ENCODE measurements at regions not wholly inside any gene's neighbourhood (a gene's known extent, or its start where the extent isn't known, plus 50 kb on each side); places are given as distances from the start of the nearest gene placed in this dataset.
"Not testable (repeated sequence)": the region's sequence is repeated elsewhere in the genome, so short reads cannot be mapped to it uniquely, and the experiment has no call there.

DNA sequence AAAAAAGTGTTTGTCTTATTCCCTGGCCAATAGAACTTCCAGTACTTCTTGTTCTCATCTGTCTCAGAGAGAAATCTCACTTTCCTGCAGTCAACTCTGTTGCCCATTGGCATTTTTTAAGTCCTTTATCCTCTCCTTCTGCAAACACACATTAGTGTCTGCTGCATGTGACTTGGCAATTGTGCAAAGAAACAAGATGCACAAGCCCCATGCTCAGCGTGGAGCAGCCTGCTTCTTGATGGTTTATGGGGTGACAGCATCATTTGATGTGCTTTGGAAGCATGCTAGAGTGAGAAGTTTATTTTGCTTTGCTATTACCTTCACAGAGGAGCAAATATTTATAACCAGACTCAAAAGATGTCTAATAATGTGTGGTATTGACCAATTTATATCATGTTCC lies 238.2 kb downstream of the FAT3 start:
- intact Hi-C loops (cut with DNase I), result no loop called here
- DNase-seq, result no peak

DNA sequence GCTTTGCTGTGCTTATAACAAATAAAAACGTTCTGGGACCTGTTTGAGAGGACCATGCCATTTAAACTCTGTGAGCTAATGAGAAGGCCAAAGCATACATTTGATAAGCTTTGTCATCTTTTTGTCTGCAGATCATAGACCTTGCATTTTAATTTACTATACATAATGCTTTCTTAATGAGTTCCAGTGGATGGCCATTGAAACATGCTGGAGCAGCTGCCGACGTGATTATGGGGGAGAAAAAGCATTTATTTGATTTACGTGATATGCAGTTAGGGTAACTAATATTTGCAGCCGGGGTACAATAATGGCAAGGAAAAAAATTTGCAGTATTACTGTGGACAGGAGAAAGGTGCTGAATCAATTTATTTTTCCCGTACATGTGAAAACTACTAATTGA lies 240.2 kb downstream of the FAT3 start:
- no peak for DNase-seq
- intact Hi-C loops (cut with DNase I), result no loop called here

DNA sequence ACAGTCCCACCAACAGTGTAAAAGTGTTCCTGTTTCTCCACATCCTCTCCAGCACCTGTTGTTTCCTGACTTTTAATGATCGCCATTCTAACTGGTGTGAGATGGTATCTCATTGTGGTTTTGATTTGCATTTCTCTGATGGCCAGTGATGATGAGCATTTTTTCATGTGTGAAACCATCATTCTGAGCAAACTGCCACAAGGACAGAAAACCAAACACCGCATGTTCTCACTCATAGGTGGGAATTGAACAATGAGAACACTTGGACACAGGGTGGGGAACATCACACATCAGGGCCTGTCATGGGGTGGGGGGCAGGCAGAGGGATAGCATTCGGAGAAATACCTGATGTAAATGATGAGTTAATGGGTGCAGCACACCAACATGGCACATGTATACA lies 240.8 kb downstream of the FAT3 start:
- DNase-seq; intact Hi-C loops (cut with DNase I): not testable (repeated sequence)

DNA sequence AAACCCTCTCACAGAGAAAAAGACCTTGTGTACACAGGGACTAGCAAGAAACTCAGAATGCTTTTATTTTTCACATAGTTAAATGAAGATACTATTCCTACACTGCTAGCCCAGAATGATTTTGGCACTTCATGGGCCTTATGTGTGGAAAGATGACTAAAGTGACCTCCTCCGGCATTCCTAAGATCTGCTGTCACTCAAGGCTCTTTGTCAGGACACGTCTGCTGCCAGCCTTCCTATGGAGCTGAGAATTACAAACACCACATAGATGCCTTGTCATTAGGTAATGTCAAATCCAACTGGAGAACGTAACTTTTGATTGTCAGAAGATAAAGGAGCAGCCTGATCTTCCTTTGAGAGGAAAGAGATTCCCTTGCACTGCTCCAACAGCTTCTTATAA lies 249.1 kb downstream of the FAT3 start:
- DNase-seq, result no peak
- intact Hi-C loops (cut with DNase I), result no loop called here

DNA sequence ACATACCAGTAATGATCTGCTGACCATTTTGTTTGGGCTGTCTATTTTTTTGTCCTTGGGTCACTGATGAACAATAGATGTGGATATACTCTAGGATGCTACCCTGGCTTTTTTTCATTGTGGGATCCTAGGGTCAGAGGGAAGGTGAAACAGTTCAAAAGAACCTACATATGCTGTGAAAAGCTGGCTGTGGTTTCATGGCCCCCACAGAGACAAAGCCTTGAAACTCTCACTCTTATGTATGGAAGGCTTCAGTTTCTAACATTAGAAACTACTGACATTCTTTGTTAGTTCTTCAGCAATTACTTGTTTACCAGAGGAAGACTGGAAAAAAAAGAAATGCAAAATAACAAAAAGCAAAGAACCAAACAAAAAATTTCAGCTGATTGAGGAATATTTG lies 250.7 kb downstream of the FAT3 start:
- intact Hi-C loops (cut with DNase I), result no loop called here
- DNase-seq, result no peak

DNA sequence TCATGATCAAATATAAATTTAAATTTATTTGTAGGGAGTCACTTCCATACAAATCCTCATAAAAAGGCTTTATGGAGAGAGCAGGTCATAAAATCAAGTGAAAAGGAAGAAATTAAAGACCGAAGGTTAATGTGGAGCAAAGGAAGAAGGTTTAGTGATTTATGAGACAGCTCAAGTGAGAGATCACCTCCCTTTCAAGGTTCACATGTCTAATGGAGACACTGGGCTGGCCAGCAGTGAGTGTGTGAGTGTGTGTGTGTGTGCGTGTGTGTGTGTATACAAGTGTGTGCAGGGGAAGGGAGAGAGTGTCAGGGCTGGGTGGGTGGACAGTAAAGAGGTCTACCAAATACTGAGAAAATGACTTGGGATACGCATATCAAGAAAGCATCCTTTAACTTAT lies 251.2 kb downstream of the FAT3 start:
- DNase-seq, result no peak
- intact Hi-C loops (cut with DNase I), result no loop called here

DNA sequence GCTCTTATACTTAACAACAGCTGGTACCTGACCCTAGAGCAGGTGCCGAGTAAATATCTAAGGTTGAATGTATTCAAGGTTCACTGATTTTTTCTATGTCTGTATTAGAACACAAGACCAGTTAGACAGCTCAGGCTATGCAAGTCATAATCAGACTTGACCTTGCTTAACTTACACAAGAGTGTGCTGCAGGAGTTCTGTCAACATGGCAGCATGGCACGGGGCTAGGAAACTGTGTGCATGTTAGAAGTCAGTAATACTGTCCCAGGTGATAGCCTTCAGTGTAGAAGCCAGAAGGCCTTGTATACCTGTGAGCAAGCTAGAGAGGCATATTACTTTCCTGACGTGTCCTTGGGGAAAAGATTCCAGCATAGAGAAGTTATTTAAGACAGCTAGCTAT lies 253.1 kb downstream of the FAT3 start:
- intact Hi-C loops (cut with DNase I), result no loop called here
- no peak for DNase-seq

DNA sequence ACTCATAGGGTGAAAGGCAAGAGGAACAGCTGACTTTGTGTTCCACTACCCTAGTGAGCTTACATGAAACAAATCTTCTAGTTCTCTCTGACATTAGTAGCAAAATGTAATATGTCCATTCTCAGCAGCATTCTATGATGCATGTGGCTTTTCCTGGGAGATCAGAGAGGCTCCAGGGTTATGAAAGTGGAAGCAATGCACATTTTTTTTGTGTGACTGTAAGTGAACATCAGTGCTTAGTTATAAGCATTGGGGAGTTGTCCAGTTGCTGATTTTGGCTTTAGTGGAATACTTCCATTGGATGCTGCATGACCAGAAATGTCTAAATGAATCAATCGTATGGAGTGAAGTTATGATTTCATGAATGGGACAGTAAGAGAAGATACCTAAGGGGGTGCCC lies 255.9 kb downstream of the FAT3 start:
- intact Hi-C loops (cut with DNase I), result no loop called here
- no peak for DNase-seq

DNA sequence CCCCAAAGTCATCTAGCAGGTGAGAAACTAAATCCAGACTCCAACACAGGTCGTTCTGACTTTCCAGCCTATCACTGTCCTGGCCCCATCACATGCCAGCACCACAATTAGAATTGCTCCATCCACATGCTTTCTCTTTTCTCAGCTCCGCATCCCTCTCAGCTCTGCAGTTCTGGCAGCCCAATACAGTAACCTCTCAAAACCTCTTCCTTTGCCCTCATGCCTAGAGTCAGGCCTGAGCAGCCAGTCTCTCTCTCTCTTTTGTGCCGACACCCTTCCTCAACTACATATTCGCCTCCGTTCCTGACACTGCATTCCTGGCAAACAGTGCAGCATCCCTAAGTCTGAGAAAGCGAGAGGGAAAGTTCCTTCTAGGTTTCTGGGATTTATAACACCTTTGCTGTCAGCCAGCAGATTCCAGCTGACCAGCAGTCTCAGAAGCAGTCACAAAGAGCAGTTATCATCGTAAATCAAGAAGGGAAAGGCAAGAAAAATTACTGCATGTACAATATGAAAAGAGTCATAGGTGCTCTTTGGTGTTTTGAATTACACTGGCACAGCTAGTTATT lies 258.0 kb downstream of the FAT3 start:
- intact Hi-C loops (cut with DNase I), result no loop called here
- no peak for DNase-seq

DNA sequence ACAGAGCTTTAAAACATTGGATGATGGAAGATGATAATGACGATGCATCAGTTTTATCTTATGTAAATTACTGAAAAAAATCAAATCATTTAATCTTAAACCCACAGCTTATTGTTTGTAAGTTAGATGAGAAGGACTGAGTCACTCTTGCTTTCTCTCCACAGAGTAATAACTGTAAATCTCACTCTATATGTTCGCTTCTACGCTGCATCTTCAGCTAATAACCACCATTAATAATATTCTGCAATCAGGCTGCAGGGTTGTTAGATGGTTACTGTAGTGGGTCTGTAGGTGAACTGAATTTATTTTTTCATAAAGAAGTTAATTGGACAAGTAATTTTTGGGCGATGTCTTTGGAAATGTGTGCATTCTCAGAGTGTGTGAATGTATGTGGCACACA lies 260.0 kb downstream of the FAT3 start:
- DNase-seq, result no peak
- intact Hi-C loops (cut with DNase I), result no loop called here

DNA sequence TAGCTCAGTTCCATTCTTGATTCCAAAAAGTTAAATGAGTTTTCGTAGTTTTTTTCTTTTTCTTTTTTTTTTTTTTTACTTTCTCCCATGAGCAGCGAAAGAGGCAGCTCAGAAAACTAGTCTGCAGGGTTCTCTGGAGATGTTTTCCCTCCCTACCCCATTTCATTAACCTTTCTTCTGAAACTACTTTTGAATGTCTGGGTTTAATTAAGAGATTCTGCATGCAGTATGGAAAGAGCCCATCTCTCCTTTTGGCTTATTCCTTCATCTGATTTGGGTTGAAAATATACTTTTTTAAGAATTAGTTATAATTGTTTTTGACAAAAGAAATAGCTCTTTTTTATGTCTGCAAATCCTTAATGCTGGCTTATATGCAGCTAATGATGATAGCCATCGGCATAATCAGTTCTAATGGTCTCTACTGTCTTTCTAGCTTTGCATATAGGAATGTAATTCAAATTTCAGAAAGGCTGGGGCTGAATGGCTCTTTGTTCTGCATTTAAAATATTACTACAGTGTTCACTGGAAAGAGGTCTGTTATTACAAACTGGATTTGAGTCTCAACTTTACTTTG lies 265.3 kb downstream of the FAT3 start:
- intact Hi-C loops (cut with DNase I), result no loop called here
- no peak for DNase-seq

DNA sequence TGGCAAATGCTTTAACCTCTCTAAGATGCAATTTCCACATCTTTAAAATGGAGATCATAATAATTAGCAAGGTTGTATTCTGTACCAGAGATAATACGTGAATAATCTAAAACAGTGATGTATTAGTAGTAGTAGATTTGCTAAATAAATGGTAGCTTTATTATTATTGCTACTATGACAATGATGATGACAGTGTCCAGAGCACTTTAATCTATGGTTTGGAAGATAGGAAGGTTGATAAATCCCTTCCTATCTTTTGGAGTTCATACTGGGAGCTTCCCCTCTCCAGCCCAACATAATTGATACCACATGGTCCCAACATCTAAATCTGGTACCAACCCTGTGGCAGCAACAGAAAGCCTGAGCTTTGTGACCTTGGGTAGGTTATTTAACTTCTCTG lies 267.8 kb downstream of the FAT3 start:
- DNase-seq, result no peak
- intact Hi-C loops (cut with DNase I), result no loop called here

DNA sequence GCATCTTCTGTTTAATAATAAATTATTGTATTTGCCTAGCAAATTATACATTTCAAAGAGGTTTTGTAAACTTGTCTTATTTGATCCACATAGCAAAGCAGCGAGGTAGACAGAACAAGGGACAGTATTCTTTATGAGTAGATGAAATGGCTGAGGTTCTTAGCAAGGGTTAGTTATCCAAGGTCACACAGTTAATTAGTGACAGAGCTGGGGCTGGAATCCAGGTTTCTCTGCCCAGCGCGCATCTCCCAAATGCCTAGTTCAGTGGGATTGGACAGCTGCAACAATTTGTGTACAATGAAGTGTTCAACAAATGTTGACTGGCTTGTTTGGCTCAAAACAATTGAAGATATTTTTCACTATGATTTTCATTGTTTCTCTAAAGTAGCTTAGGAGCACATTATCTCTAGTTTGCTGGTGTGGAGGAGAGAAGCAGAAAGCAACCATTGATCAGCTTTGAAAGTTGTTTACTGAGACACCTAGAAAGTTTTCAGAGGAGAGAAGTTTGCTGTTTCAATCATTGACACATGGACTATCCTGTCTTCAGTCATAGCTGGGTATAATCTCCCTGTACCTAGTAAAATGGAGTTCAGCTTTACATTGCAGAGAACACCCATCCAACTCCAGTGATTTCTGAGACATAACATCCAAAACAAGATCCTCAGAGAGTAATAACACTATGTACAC lies 270.6 kb downstream of the FAT3 start:
- no peak for DNase-seq
- intact Hi-C loops (cut with DNase I), result no loop called here

DNA sequence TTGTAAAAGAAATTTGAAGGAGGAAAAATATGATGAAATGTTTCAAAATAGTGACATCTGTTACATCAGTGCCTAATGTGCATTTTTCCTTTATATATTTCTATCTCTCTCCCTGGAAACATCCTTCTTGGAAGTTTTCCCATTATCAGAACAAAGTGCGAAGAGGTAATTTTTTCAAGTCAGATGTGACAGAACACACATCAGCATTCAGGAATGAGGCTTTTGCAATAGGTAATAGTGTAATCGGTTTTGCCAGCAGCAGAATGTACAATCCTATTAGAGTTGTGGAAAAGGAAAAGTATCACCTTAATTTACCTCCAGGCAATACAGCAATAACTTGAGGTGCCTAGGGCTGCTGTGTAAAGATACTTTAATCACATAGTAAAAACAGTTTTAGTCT lies 275.8 kb downstream of the FAT3 start:
- no peak for DNase-seq
- intact Hi-C loops (cut with DNase I), result no loop called here

DNA sequence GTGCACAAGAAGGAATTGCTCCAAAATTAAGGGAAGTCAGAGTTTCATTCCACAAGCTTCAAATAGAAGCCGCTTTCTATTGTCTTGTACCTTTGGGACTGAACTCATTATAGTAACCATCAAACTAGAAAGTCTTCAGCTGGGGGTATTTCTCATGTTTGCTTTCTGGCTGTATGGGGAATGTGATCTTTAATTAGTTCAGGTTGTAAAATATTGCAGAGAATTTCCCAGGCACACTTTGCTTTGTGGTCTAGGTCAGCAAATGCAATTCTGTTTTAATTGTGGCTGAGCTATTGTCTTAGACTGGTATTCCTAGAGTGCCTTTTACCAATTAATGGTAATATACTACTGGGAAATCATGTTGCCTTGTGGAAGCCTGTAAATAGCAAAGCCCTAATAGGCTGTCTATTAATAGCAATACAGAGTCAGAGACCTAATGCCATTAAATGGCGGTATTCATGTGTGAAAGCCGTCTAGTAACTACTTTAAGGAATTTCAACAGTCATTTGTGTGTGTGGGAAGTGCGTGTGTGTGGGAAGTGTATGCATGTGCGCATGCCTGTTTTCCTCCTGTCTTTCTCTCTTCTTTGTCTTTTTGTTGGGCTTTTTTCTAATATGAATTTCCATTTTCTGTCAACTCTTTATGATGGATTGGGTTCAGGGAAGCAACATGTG lies 276.6 kb downstream of the FAT3 start:
- DNase-seq, result no peak
- intact Hi-C loops (cut with DNase I), result no loop called here

DNA sequence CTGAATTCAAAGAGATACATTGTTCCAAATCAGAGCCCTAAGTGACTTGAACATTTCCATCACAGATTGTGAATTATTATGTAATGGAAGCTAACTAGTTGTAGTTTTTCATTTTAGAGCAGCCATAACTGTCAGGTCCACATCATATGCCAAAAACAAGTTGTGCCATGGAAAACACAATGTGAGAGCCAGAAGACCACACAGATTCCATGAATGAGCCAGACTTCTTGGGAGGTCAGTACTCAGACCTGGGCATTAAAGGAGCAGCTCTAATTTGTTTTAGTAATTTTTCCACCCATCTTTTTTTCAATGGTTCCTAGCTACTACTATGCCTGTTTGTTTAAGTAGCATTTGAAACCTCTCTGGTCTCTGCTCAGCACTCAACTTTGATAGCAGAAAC lies 279.4 kb downstream of the FAT3 start:
- no peak for DNase-seq
- intact Hi-C loops (cut with DNase I), result no loop called here

DNA sequence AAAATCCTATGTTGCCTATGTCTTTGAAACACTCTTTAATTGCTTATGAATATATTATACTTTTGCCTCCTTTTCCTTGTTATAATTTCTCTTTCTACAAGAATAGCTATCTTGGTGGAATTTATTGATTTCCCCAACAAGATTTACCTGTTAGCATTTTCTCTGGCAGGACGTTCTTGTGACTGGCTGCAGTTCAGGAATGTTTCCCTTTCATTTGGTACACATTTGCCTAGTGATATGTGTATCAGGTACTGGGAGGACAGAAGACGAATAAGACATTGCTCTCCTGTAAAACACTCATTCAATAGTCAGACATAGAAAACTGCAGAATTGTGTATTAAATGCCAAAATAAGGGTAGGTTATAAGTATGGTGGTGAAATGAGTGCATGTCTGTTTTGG lies 279.9 kb downstream of the FAT3 start:
- intact Hi-C loops (cut with DNase I), result no loop called here
- no peak for DNase-seq

DNA sequence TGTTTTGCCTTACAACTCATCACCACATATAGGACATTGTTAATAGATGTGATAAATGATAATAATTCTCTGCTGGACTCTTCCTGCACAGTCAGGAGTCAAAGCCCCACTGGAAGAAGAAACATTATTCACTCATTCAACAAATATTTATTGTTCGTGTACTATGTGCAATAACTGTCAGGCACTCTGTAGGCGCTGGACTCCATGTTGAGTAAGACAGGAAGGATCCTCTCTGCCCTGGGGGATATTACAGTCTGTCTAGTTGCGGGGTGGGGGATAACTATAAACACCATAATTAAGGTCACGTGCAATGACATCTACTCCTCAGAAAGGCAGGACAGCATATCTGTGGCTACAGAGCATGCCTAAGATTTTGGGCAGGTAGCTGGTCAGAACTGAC lies 281.1 kb downstream of the FAT3 start:
- intact Hi-C loops (cut with DNase I), result no loop called here
- DNase-seq, result no peak

DNA sequence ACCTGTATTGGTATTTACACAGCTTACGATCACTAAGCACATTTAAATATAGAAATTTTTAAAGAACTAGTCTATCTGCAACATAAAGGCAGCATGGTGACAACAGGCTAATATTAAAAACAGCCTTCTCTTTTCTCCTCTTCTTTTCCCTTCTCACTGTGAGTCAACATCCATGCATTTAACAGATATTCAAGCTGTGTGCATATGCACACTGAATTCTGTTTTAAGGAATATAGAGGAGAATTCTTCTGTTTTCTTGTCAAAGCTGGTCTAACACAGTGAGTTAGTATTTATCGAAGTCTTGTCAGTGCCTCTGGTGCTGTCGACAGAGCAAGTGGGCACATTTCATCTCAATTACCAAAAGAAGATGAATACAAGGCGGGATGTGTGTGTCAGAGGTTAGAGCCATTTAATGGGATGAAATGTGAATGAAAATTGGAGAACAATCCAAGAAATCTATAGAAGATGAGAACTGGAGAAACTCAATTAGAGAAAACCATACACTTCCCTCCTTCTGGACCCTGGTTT lies 282.3 kb downstream of the FAT3 start:
- intact Hi-C loops (cut with DNase I), result no loop called here
- no peak for DNase-seq

DNA sequence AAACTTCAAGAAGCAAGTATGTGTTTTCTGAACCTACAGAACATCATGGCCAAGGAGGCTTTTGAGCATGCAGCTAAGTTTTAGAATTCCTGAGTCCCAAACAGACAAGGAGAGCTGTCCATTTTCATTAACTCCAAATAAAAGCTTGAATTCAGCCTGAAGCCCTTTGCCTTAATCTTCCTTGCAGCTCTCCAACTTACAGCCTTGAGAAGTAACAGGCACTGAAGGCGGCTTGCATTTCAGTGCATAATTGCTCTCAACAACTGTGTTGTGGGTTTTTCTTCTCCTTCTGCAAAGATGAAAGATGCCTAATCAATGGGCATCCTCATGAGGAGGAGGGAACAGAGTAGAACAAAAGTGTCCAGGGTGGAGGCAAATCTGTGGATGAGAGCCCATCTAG lies 286.0 kb downstream of the FAT3 start:
- intact Hi-C loops (cut with DNase I), result no loop called here
- DNase-seq, result no peak

DNA sequence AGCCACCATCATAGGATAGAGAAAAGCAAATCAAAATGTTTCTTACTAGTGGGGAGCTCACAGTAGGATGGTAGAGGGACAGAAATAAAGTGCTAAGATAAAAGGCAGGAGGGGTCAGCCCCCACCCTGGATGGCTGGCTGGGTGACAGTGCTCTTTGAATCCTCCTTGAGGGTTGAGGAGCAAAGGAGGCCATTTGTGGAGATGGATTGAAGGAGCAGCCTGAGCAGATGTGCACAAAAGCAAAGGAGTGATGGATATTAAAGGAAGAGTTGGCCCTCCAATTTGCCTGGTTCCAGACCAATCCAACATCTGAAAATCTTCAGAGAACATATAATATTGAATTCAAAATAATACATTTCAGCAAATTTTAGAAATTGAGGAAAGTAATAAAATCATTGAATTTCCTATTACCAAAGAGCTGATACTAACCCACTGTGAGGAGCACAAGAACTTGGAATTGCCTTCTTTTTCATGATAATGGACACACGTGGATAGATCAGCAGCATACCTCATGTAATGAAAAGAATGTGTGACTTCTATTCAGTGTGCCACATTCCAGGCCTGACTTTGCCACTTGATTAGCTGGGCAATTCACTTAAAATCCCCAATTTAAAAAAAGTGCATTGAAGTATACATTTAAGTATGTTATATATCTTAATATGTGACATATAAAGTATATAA lies 287.0 kb downstream of the FAT3 start:
- intact Hi-C loops (cut with DNase I), result no loop called here
- no peak for DNase-seq
